ENCODE measurements at regions not wholly inside any gene's neighbourhood (a gene's known extent, or its start where the extent isn't known, plus 50 kb on each side); places are given as distances from the start of the nearest gene placed in this dataset.

DNA sequence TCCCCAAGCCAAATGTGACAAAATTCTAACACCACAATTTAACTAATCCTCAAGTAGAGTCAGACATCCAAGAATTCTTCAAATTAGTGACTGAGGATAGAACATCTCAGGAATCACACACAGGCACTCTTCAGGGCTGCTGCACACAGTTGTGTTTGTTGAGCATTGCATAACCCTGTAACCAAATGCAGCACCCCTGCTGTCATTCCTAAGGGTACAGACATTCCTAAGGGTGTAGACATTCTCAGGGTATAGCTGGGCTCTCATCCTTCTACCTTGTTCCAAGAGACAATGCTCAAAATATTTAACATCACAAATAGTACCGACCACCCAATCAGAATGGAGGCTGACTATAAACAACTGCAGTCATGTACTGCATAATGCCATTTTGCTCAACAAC lies 107.1 kb upstream of the UBE2E2 start:
- DNase-seq (ENCODE audit: low spot score) = no peak
- Histone ChIP-seq H4K91ac (ENCODE audit: low read depth, low read length, poor library complexity) (no peak overlapping the region), H3K23ac (ENCODE audit: low read depth, low read length, poor library complexity) (no peak overlapping the region)

DNA sequence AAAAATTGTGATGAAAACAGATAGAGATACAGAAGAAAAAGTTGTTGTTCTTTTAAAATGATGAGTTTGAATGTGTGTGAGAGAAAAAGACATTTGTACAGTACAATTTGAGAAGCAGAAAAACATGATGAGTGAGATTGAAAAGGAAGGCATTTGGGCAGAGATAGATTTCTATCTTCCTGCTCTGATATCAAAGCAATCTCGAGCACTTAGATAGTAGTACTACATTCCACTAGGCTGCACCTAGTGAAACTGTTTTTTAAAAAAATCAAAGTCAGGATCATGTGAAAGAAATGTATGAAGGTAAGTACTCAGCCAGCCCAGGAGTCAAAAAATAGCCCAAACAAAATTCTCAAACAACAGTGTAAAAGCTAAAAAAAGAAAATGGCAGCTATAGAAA lies 104.1 kb upstream of the UBE2E2 start:
- Histone ChIP-seq H3K4me1 (ENCODE audit: control insufficient read depth in 2 of 2, insufficient read depth in 1 of 2, low read depth in 1 of 2, low read length in 2 of 2) (no peaks in the 10 kb centered on the region), H3K4ac (ENCODE audit: low read length) (no peak overlapping the region), H3K36me3 (replicated peaks in 1 of 2; ENCODE audit: control insufficient read depth in 2 of 2, insufficient read depth in 2 of 2, low read length in 2 of 2) (no peaks in the 10 kb centered on the region), H3K18ac (ENCODE audit: low read length) (no peak overlapping the region), H4K8ac (ENCODE audit: low read depth, low read length) (no peak overlapping the region), H2AK5ac (ENCODE audit: low read depth, low read length) (no peak overlapping the region), H3K14ac (ENCODE audit: low read length) (no peak overlapping the region), H3K9ac (ENCODE audit: low read depth, low read length, poor library complexity) (no peak overlapping the region), H2BK12ac (ENCODE audit: low read length) (no peak overlapping the region), H2AFZ (ENCODE audit: low read length) (no peak overlapping the region), H3K4me3 (ENCODE audit: low read length in 2 of 2) (no peak overlapping the region), H3K23ac (ENCODE audit: low read depth, low read length, poor library complexity) (no peak overlapping the region), H2BK5ac (ENCODE audit: low read length) (no peak overlapping the region), H2BK15ac (ENCODE audit: low read length) (no peak overlapping the region), H3K79me1 (ENCODE audit: low read depth, low read length) (no peaks in the 10 kb centered on the region), H2BK120ac (ENCODE audit: low read depth, low read length) (no peak overlapping the region), H4K91ac (ENCODE audit: low read depth, low read length, poor library complexity) (no peak overlapping the region), H3K27me3 (ENCODE audit: control insufficient read depth in 3 of 3, insufficient read depth in 3 of 3, low read depth in 1 of 3, low read length in 3 of 3) (no peaks in the 10 kb centered on the region), H3K4me2 (ENCODE audit: insufficient read depth, low read length, poor library complexity, severe bottlenecking) (no peak overlapping the region), H3K27ac (replicated peaks; ENCODE audit: low read length) (no peak overlapping the region), H3K9me3 (replicated peaks in 1 of 2; ENCODE audit: control insufficient read depth in 2 of 2, insufficient read depth in 1 of 2, low read depth in 1 of 2, low read length in 2 of 2) (no peaks in the 10 kb centered on the region)
- DNase-seq (ENCODE audit: low spot score) = no peak
- no CpG with 5 or more reads among the region's 1 CpG for WGBS, 2 donors (ENCODE audit: extremely low coverage in 2 of 2, insufficient read length in 2 of 2, insufficient replicate concordance in 1 of 2)

More for the DNA sequence above, 107.1 kb upstream of the UBE2E2 start:
- Histone ChIP-seq H2BK12ac (ENCODE audit: low read length) (no peak overlapping the region), H3K36me3 (replicated peaks in 1 of 2; ENCODE audit: control insufficient read depth in 2 of 2, insufficient read depth in 2 of 2, low read length in 2 of 2) (no peaks in the 10 kb centered on the region), H3K4ac (ENCODE audit: low read length) (no peak overlapping the region), H3K9ac (ENCODE audit: low read depth, low read length, poor library complexity) (no peak overlapping the region), H2BK15ac (ENCODE audit: low read length) (no peak overlapping the region), H2AK5ac (ENCODE audit: low read depth, low read length) (no peak overlapping the region), H3K9me3 (replicated peaks in 1 of 2; ENCODE audit: control insufficient read depth in 2 of 2, insufficient read depth in 1 of 2, low read depth in 1 of 2, low read length in 2 of 2) (no peaks in the 10 kb centered on the region), H3K27me3 (ENCODE audit: control insufficient read depth in 3 of 3, insufficient read depth in 3 of 3, low read depth in 1 of 3, low read length in 3 of 3) (no peaks in the 10 kb centered on the region), H2BK120ac (ENCODE audit: low read depth, low read length) (no peak overlapping the region), H2AFZ (ENCODE audit: low read length) (no peak overlapping the region), H3K79me1 (ENCODE audit: low read depth, low read length) (no peaks in the 10 kb centered on the region), H3K14ac (ENCODE audit: low read length) (no peak overlapping the region), H3K4me2 (ENCODE audit: insufficient read depth, low read length, poor library complexity, severe bottlenecking) (no peak overlapping the region), H3K4me1 (ENCODE audit: control insufficient read depth in 2 of 2, insufficient read depth in 1 of 2, low read depth in 1 of 2, low read length in 2 of 2) (no peaks in the 10 kb centered on the region), H3K4me3 (ENCODE audit: low read length in 2 of 2) (no peak overlapping the region), H2BK5ac (ENCODE audit: low read length) (no peak overlapping the region), H4K8ac (ENCODE audit: low read depth, low read length) (no peak overlapping the region), H3K27ac (replicated peaks; ENCODE audit: low read length) (no peak overlapping the region), H3K18ac (ENCODE audit: low read length) (no peak overlapping the region)
- no CpG with 5 or more reads among the region's 1 CpG for WGBS, 2 donors (ENCODE audit: extremely low coverage in 2 of 2, insufficient read length in 2 of 2, insufficient replicate concordance in 1 of 2)

DNA sequence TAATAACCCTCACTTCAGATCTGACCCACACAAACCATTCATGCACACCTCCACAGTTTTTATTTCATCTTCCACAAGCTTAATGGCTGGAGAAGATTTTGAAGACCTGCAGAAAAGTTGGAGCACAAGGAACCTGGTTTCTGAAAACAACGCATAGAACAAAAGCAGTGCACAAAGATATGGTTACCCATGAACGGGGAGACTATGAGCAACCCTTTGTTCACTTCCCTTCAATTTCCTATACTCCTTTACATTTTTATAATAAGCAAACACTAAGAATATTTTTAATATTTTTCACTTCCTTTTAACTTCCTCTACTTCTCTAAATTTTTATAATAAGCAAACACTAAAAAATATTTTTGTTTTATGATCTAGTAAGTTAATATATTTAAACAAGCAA lies 103.5 kb upstream of the UBE2E2 start:
- Histone ChIP-seq H2BK15ac (ENCODE audit: low read length) (no peak overlapping the region), H3K23ac (ENCODE audit: low read depth, low read length, poor library complexity) (no peak overlapping the region), H3K79me1 (ENCODE audit: low read depth, low read length) (no peaks in the 10 kb centered on the region), H2AFZ (ENCODE audit: low read length) (no peak overlapping the region), H3K9me3 (replicated peaks in 1 of 2; ENCODE audit: control insufficient read depth in 2 of 2, insufficient read depth in 1 of 2, low read depth in 1 of 2, low read length in 2 of 2) (no peaks in the 10 kb centered on the region), H3K18ac (ENCODE audit: low read length) (no peak overlapping the region), H3K36me3 (replicated peaks in 1 of 2; ENCODE audit: control insufficient read depth in 2 of 2, insufficient read depth in 2 of 2, low read length in 2 of 2) (no peaks in the 10 kb centered on the region), H2BK12ac (ENCODE audit: low read length) (no peak overlapping the region), H3K4ac (ENCODE audit: low read length) (no peak overlapping the region), H3K4me1 (ENCODE audit: control insufficient read depth in 2 of 2, insufficient read depth in 1 of 2, low read depth in 1 of 2, low read length in 2 of 2) (no peaks in the 10 kb centered on the region), H3K4me2 (ENCODE audit: insufficient read depth, low read length, poor library complexity, severe bottlenecking) (no peak overlapping the region), H3K27me3 (ENCODE audit: control insufficient read depth in 3 of 3, insufficient read depth in 3 of 3, low read depth in 1 of 3, low read length in 3 of 3) (no peaks in the 10 kb centered on the region), H3K4me3 (ENCODE audit: low read length in 2 of 2) (no peak overlapping the region), H3K14ac (ENCODE audit: low read length) (no peak overlapping the region), H3K9ac (ENCODE audit: low read depth, low read length, poor library complexity) (no peak overlapping the region), H2BK120ac (ENCODE audit: low read depth, low read length) (no peak overlapping the region), H3K27ac (replicated peaks; ENCODE audit: low read length) (no peak overlapping the region), H2AK5ac (ENCODE audit: low read depth, low read length) (no peak overlapping the region), H4K91ac (ENCODE audit: low read depth, low read length, poor library complexity) (no peak overlapping the region), H4K8ac (ENCODE audit: low read depth, low read length) (no peak overlapping the region), H2BK5ac (ENCODE audit: low read length) (no peak overlapping the region)
- DNase-seq (ENCODE audit: low spot score) = no peak
- no CpG with 5 or more reads among the region's 2 CpGs for WGBS, 2 donors (ENCODE audit: extremely low coverage in 2 of 2, insufficient read length in 2 of 2, insufficient replicate concordance in 1 of 2)

DNA sequence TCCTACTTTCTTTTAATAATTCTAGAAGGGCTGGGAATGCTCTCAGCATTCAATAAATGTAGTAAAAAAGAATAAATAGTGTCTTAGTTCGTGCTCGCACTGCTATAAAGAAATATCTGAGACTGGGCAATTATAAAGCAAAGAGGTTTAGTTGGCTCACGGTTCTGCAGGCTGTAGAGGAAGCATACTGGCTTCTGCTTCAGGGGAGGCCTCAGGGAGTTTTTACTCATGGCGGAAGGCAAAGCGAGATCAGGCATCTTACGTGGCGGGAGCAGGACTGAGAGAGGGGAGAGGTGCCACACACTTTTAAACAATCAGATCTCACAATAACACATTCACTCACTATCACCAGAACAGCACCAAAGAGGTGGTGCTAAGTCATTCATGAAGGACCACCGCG lies 103.0 kb upstream of the UBE2E2 start:
- WGBS, 2 donors (ENCODE audit: extremely low coverage in 2 of 2, insufficient read length in 2 of 2, insufficient replicate concordance in 1 of 2) = no CpG with 5 or more reads among the region's 9 CpGs
- Histone ChIP-seq H3K36me3 (replicated peaks in 1 of 2; ENCODE audit: control insufficient read depth in 2 of 2, insufficient read depth in 2 of 2, low read length in 2 of 2) (no peaks in the 10 kb centered on the region), H3K4me2 (ENCODE audit: insufficient read depth, low read length, poor library complexity, severe bottlenecking) (no peak overlapping the region), H3K79me1 (ENCODE audit: low read depth, low read length) (no peaks in the 10 kb centered on the region), H2BK15ac (ENCODE audit: low read length) (no peak overlapping the region), H3K14ac (ENCODE audit: low read length) (no peak overlapping the region), H4K8ac (ENCODE audit: low read depth, low read length) (no peak overlapping the region), H3K23ac (ENCODE audit: low read depth, low read length, poor library complexity) (no peak overlapping the region), H2AK5ac (ENCODE audit: low read depth, low read length) (no peak overlapping the region), H2BK12ac (ENCODE audit: low read length) (no peak overlapping the region), H3K27me3 (ENCODE audit: control insufficient read depth in 3 of 3, insufficient read depth in 3 of 3, low read depth in 1 of 3, low read length in 3 of 3) (no peaks in the 10 kb centered on the region), H3K18ac (ENCODE audit: low read length) (no peak overlapping the region), H3K4ac (ENCODE audit: low read length) (no peak overlapping the region), H2BK120ac (ENCODE audit: low read depth, low read length) (no peak overlapping the region), H3K4me3 (ENCODE audit: low read length in 2 of 2) (no peak overlapping the region), H2AFZ (ENCODE audit: low read length) (no peak overlapping the region), H3K9me3 (replicated peaks in 1 of 2; ENCODE audit: control insufficient read depth in 2 of 2, insufficient read depth in 1 of 2, low read depth in 1 of 2, low read length in 2 of 2) (no peaks in the 10 kb centered on the region), H3K9ac (ENCODE audit: low read depth, low read length, poor library complexity) (no peak overlapping the region), H3K27ac (replicated peaks; ENCODE audit: low read length) (no peak overlapping the region), H4K91ac (ENCODE audit: low read depth, low read length, poor library complexity) (no peak overlapping the region), H2BK5ac (ENCODE audit: low read length) (no peak overlapping the region), H3K4me1 (ENCODE audit: control insufficient read depth in 2 of 2, insufficient read depth in 1 of 2, low read depth in 1 of 2, low read length in 2 of 2) (no peaks in the 10 kb centered on the region)
- DNase-seq (ENCODE audit: low spot score) = no peak
